ENCODE measurements at regions not wholly inside any gene's neighbourhood (a gene's known extent, or its start where the extent isn't known, plus 50 kb on each side); places are given as distances from the start of the nearest gene placed in this dataset.

DNA sequence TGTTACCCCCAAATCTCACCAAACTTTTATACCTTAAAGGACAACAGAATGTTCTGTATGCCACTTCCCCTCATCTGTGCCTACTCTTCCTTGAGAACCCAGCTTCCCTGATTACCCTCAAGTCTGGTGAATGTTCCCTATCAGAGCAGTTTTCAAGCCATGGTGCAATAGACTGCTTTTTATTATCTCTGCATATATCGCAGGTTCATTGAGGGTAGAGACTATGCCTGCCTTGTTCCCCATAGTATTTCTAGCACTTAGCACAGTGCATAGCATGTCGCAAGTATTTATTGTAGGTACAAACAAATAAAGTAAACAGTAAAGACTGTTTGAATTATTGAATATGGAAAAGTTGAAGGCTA lies 146.6 kb downstream of the HAUS1 start:
- peak overlapping the region; percentile 4 for H3K14ac ChIP-seq (ENCODE audit: insufficient read length)
- H3K4me2 ChIP-seq (ENCODE audit: insufficient read depth in 1 of 2, low read depth in 2 of 2, low read length in 2 of 2), result no peak overlapping the region
- H3K36me3 ChIP-seq (ENCODE audit: control insufficient read depth in 2 of 4, insufficient read depth in 4 of 4, low read length in 3 of 4), result peaks cover 0 to 5% (median 0%) of the 10 kb centered on the region in 4 experiments; a peak in 1 of 8 replicates
- peaks cover 2 to 3% (median 3%) of the 10 kb centered on the region in 4 experiments; a peak in 5 of 7 replicates for H3K4me1 ChIP-seq (replicated peaks in 1 of 4; ENCODE audit: control insufficient read depth in 3 of 4, insufficient read depth in 4 of 4, low read length in 3 of 4)
- FAIRE-seq (no peak), DNase-seq (ENCODE audit: low read depth in 1 of 2, low spot score in 2 of 2) (no peak)
- H2AK5ac ChIP-seq (ENCODE audit: low read depth, low read length), result no peak overlapping the region
- H4K5ac ChIP-seq (ENCODE audit: insufficient read length, low read depth, low read length), result no peak overlapping the region
- no peak overlapping the region for H3K56ac ChIP-seq (replicated peaks; ENCODE audit: insufficient read length, low read depth, low read length)
- H3K79me2 ChIP-seq (ENCODE audit: control insufficient read depth in 1 of 2, insufficient read depth in 2 of 2, low read length in 2 of 2), result 0 out of 4 replicates have a peak, but pooled peaks cover 0 to 9% of the 10 kb centered on the region in 2 experiments
- no peak overlapping the region for H4K8ac ChIP-seq (ENCODE audit: extremely low read depth, insufficient read depth, low read length)
- no peak overlapping the region for H3K9ac ChIP-seq (replicated peaks in 1 of 4; ENCODE audit: extremely low read depth in 1 of 4, low read depth in 3 of 4, low read length in 3 of 4)
- H3K27me3 ChIP-seq (replicated peaks in 1 of 4; ENCODE audit: control insufficient read depth in 3 of 4, extremely low read depth in 1 of 4, insufficient read depth in 3 of 4, low read length in 3 of 4), result no peaks in the 10 kb centered on the region
- TF ChIP-seq SIN3A (conservative IDR thresholded peaks at IDR 0.05 in 1 of 2, IDR thresholded peaks at IDR 0.05 in 1 of 2; ENCODE audit: low read depth in 1 of 2, low read length in 2 of 2) (no peak), CHD2 (IDR thresholded peaks at IDR 0.05; ENCODE audit: low read length) (no peak), SIRT6 (IDR thresholded peaks at IDR 0.05; ENCODE audit: low read length) (no peak), CEBPB (IDR thresholded peaks at IDR 0.05; ENCODE audit: low read depth, low read length) (no peak), KDM4A (IDR thresholded peaks at IDR 0.05; ENCODE audit: low read depth, low read length, severe bottlenecking) (no peak), CBX5 (IDR thresholded peaks at IDR 0.05; ENCODE audit: low read depth, low read length) (no peak)
- no peak overlapping the region for H3K27ac ChIP-seq (ENCODE audit: low read depth, low read length)
- no peaks in the 10 kb centered on the region for H3K9me3 ChIP-seq (ENCODE audit: insufficient read depth in 2 of 2, low read depth in 1 of 2, low read length in 1 of 2)
- no peak overlapping the region for H2BK15ac ChIP-seq (ENCODE audit: low read length)
- 61% methylated on average over 2 of the region's 2 CpGs; no CpG with 5 or more reads in 1 of the 2 experiments for WGBS, 2 experiments (ENCODE audit: extremely low coverage in 1 of 2, insufficient coverage in 1 of 2, insufficient read length in 1 of 2, insufficient replicate concordance in 2 of 2, low coverage in 1 of 2, low lambda C conversion rate in 2 of 2, missing lambda C conversion rate in 1 of 2)
- no peak overlapping the region for H2BK20ac ChIP-seq (ENCODE audit: low read length)
- no peak overlapping the region for H2BK12ac ChIP-seq (ENCODE audit: low read depth, low read length)
- no peak overlapping the region for H2AFZ ChIP-seq (ENCODE audit: low read length)
- peaks cover 3% of the 10 kb centered on the region for H3K79me1 ChIP-seq (ENCODE audit: low read depth, low read length)
- H3K23me2 ChIP-seq (ENCODE audit: low read depth, low read length), result no peaks in the 10 kb centered on the region; the same call in 1 of the 2 replicates
- no peak overlapping the region for H2BK5ac ChIP-seq (ENCODE audit: low read depth, low read length)
- H3K18ac ChIP-seq (ENCODE audit: extremely low read depth, low read length), result no peak overlapping the region
- ChIA-PET POLR2A (ENCODE audit: partially characterized antibody) (interaction anchor here (1.1 to 1.7 kb wide), 2 partner anchors 11 to 84 kb away, joined by 3 read pairs; no protein-coding TSS in a partner anchor), CTCF (ENCODE audit: partially characterized antibody) (interaction anchor here (0.8 to 1.4 kb wide), 5 partner anchors 29 to 102 kb away, joined by 3 to 4 read pairs (median 3); a partner anchor contains a TSS)
- peaks cover 0 to 5% of the 10 kb centered on the region in 2 experiments for H4K20me1 ChIP-seq (replicated peaks in 1 of 2; ENCODE audit: control insufficient read depth in 1 of 2, insufficient read depth in 2 of 2, low read length in 2 of 2)
- H3K23ac ChIP-seq (ENCODE audit: insufficient read length), result no peak overlapping the region
- no peak overlapping the region for H2BK120ac ChIP-seq (replicated peaks; ENCODE audit: low read depth, low read length)
- H3K4ac ChIP-seq (replicated peaks; ENCODE audit: insufficient read length, low read depth, low read length), result no peak overlapping the region
- no peak overlapping the region for H3K4me3 ChIP-seq (ENCODE audit: extremely low read depth in 1 of 4, insufficient read depth in 2 of 4, low read depth in 3 of 4, low read length in 4 of 4)
- H4K91ac ChIP-seq (replicated peaks; ENCODE audit: insufficient read length, low read length), result no peak overlapping the region

All from H1 (cell line).